Esophagus squamous epithelium (tissue), 5 donors: ENCODE measurements at regions not wholly inside any gene's neighbourhood (a gene's known extent, or its start where the extent isn't known, plus 50 kb on each side); places are given as distances from the start of the nearest gene placed in this dataset.

ENCODE experiments used
- DNase-seq: peaks from one replicate; lab custom pipeline; 2025; lab: John Stamatoyannopoulos, UW
- H3K27ac ChIP-seq, 4 donors: fragments of 200-600 bp; sonication (generic); one replicate each; pipeline ENCODE4 v1.5.1; 2016 to 2019; ENCODE audit warnings: mild to moderate bottlenecking in 1 of 4
- H3K27me3 ChIP-seq, 4 donors: fragments of 200-600 bp; sonication (generic); 1 replicate in 3 of 4; 2 replicates in 1 of 4; pipeline versions ENCODE4 v1.5.1 to v1.6.0; 2017 to 2021; ENCODE audit warnings: antibody characterized with exemption in 1 of 4
- H3K36me3 ChIP-seq, 3 donors: fragments of 200-600 bp; sonication (generic); one replicate each; pipeline ENCODE4 v1.5.1; 2016 to 2019
- H3K4me1 ChIP-seq, 3 donors: fragments of 200-600 bp; sonication (generic); one replicate each; pipeline ENCODE4 v1.5.1; 2017 to 2019
- H3K4me3 ChIP-seq, 4 donors: fragments of 200-600 bp; sonication (generic); 1 replicate in 3 of 4; 2 replicates in 1 of 4; pipeline ENCODE4 v1.5.1; 2016 to 2019; ENCODE audit warnings: mild to moderate bottlenecking in 2 of 4, moderate library complexity in 1 of 4
- H3K9me3 ChIP-seq, 3 donors: fragments of 200-600 bp; sonication (generic); one replicate each; pipeline ENCODE4 v1.5.1; 2016 to 2019
- POLR2A ChIP-seq, 4 donors: fragments of 450-650 bp; IDR thresholded peaks; one replicate each; pipeline ENCODE4 v1.6.1; 2017; ENCODE audit warnings: antibody characterized with exemption in 4 of 4, mild to moderate bottlenecking in 4 of 4, moderate library complexity in 3 of 4
- WGBS, 2 donors: methylation state at CpG; one replicate each; pipeline ENCODE4 v1.1.5; 2018; 5-methylcytosine and 5-hydroxymethylcytosine counted together
- intact Hi-C: fragments of 100-400 bp; cut with DNase I; formaldehyde crosslinking; loops from one replicate; pipeline ENCODE4 v1.15.0; 2022
- TF ChIP-seq, protein P1 (sequence below), 6 experiments: fragments of 450-650 bp in 4 of 6; fragments of 200-600 bp in 2 of 6; sonication (generic) in 2 of 6; IDR thresholded peaks; one replicate each; pipeline ENCODE4 v1.5.1; 2016 to 2019; ENCODE audit warnings: antibody characterized with exemption in 6 of 6, mild to moderate bottlenecking in 4 of 6, moderate library complexity in 4 of 6
- donor health status: DM: yes; HTN: yes; CAD: no.

DNA sequence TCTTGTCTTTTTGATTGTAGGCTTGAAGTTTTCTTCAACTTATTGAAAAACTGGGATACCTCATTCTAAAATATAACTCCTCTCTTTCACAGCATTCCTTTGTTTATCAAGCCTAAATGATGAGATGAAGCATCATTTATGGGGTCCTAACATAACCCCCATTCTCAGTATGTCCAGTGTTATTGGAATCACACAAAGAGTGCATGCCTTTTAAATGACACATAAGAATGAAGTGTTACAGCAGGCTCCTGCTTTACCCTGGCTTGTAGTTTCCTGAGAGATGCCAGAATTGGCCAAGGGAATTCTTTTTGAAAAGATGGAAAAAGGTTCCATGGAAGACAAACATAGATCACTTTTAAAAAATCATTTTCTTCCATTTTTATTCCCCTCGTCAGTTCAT lies 502.4 kb downstream of the BCKDHB start:
- intact Hi-C loops, result no loop called here
- no peak for DNase-seq
- 79 to 81% methylated on average over 1 of the region's 1 CpG for WGBS, 2 donors

DNA sequence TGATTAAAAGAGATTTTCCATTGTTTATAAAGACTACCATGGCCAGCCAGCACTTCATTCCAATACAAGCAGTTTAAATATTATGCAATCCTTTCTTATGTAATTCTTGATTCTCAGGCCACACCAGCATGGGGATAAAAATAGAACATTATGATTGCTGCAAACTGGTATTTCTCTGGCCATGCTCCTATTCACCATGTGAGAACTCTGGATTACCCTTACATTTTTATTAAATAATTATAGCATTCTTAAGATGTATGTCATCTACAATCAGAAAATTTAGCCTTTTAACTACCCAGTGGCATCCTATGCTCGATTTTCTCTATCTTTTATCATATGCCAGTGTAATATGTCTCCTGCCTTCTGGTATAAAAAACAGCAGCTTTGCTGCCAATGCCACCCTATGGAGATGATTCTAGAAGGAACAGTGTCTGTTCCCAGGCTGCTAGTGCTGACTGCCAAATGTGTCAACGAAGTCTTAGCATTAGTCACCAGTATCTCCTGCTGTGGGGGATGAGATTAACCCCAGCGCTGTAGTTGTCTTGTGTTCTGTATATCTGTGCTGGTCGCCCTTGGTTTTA lies 501.4 kb downstream of the BCKDHB start:
- WGBS, 2 donors, result 45 to 53% methylated on average over 4 of the region's 4 CpGs

More for the DNA sequence above, 502.4 kb downstream of the BCKDHB start:
- Histone ChIP-seq H3K4me3 (no peak overlapping the region), H3K9me3 (no peaks in the 10 kb centered on the region), H3K36me3 (no peaks in the 10 kb centered on the region), H3K4me1 (peaks cover 3 to 7% (median 6%) of the 10 kb centered on the region in 3 donors), H3K27me3 (no peaks in the 10 kb centered on the region), H3K27ac (no peak overlapping the region)
- TF ChIP-seq, protein P1, sequence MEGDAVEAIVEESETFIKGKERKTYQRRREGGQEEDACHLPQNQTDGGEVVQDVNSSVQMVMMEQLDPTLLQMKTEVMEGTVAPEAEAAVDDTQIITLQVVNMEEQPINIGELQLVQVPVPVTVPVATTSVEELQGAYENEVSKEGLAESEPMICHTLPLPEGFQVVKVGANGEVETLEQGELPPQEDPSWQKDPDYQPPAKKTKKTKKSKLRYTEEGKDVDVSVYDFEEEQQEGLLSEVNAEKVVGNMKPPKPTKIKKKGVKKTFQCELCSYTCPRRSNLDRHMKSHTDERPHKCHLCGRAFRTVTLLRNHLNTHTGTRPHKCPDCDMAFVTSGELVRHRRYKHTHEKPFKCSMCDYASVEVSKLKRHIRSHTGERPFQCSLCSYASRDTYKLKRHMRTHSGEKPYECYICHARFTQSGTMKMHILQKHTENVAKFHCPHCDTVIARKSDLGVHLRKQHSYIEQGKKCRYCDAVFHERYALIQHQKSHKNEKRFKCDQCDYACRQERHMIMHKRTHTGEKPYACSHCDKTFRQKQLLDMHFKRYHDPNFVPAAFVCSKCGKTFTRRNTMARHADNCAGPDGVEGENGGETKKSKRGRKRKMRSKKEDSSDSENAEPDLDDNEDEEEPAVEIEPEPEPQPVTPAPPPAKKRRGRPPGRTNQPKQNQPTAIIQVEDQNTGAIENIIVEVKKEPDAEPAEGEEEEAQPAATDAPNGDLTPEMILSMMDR (IDR thresholded peaks at IDR 0.05), result no peak
- no peak for TF ChIP-seq POLR2A (IDR thresholded peaks at IDR 0.05)

DNA sequence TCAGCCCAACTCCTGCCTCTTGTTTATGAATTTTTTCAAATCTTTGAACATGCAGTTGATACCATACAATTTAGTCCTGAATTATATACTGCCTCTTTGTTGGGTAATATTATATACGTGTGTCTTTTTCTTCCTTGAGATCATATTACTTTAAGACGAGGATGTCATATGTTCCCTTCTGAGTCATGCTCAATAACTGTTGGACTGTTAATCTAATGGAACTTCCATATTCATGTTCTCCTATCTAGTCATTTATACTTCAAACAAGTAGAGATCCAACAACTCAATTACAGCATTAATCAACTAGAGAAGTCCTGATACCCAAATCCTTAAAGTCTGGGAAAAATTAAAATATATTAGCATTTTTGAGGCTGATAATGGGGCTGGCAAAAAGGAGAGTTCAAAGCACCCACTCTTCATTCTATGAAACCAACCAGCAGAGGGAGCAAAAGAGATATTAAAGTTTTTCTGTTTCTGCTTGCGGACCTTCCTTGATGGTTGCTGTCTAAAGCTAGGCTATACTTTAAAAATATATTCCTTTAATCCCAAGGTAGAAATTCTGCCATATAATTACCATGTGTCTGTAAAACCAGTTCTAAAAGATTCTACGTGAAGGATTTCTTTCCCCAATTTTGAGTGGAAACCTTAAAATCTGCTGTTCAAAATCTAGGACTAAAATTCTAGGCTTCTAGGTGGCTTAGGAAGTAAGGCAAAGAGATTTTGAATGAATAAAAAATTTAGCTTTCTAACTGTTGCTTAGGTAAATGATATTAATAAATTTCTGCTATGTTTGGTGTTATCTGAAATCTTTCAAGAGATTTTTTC lies 498.9 kb downstream of the BCKDHB start:
- 17% methylated on average over 4 of the region's 4 CpGs for WGBS, 2 donors
- H3K36me3 ChIP-seq, result no peaks in the 10 kb centered on the region
- no peaks in the 10 kb centered on the region for H3K27me3 ChIP-seq
- TF ChIP-seq, protein P1 (IDR thresholded peaks at IDR 0.05), result peak; percentile 29 to 58 (median 46)
- no peak for TF ChIP-seq POLR2A (IDR thresholded peaks at IDR 0.05)
- H3K4me1 ChIP-seq, result peaks cover 3 to 7% (median 6%) of the 10 kb centered on the region in 3 donors
- no peaks in the 10 kb centered on the region for H3K9me3 ChIP-seq
- no peak overlapping the region for H3K4me3 ChIP-seq
- intact Hi-C loops, result no loop called here
- no peak for DNase-seq
- H3K27ac ChIP-seq, result no peak overlapping the region

More for the DNA sequence above, 501.4 kb downstream of the BCKDHB start:
- H3K36me3 ChIP-seq, result no peaks in the 10 kb centered on the region
- H3K9me3 ChIP-seq, result no peaks in the 10 kb centered on the region
- TF ChIP-seq, protein P1 (IDR thresholded peaks at IDR 0.05), result no peak
- no peak for TF ChIP-seq POLR2A (IDR thresholded peaks at IDR 0.05)
- H3K27me3 ChIP-seq, result no peaks in the 10 kb centered on the region
- intact Hi-C loops, result no loop called here
- H3K27ac ChIP-seq, result peak overlapping the region in 3 of 4 donors; percentile 36 to 65 (median 52)
- H3K4me3 ChIP-seq, result no peak overlapping the region
- H3K4me1 ChIP-seq, result peaks cover 3 to 7% (median 6%) of the 10 kb centered on the region in 3 donors
- DNase-seq, result no peak

DNA sequence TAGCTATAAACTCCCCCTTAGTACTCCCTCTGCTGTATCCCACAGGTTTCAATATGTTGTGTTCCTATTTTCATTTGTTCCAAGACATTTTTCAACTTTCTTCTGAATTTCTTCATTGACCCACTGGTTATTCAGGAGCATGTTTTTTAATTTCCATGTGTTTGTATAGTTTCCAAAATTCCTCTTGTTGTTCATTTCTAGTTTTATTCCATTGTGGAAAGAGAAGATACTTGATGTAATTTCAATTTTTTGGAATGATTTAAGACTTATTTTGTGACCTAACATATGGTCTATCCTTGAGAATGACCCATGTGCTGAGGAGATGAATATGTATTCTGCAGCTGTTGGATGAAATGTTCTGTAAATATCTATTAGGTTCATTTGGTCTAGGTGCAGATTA lies 497.2 kb downstream of the BCKDHB start:
- no peaks in the 10 kb centered on the region for H3K9me3 ChIP-seq
- no peaks in the 10 kb centered on the region for H3K36me3 ChIP-seq
- no peak for DNase-seq
- H3K4me3 ChIP-seq, result no peak overlapping the region
- H3K27me3 ChIP-seq, result no peaks in the 10 kb centered on the region
- TF ChIP-seq, protein P1 (IDR thresholded peaks at IDR 0.05), result no peak
- TF ChIP-seq POLR2A (IDR thresholded peaks at IDR 0.05), result no peak
- H3K4me1 ChIP-seq, result peaks cover 3 to 7% (median 6%) of the 10 kb centered on the region in 3 donors
- no peak overlapping the region for H3K27ac ChIP-seq
- intact Hi-C loops, result no loop called here

DNA sequence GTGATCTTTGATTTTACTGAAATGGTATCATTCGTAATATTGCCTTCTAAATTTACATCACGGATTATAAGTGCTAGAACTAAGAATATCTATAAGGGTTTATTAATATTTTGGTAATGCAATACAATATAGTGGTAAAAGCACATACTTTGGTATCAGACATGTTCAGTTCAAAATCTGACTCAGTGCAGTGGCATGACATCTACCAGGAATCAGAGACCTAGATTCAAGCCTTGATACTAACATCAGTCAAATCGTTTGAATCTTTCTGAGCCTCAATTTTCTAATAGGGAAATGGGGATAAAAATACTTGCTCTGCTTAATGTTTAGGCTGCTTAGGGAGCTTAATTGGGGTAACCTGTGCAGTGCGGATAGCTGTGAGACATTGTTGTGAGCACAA lies 488.0 kb downstream of the BCKDHB start:
- TF ChIP-seq, protein P1 (IDR thresholded peaks at IDR 0.05), result no peak
- no peaks in the 10 kb centered on the region for H3K9me3 ChIP-seq
- WGBS, 2 donors, result 92 to 94% methylated on average over 4 of the region's 4 CpGs
- DNase-seq, result no peak
- no peak overlapping the region for H3K4me3 ChIP-seq
- no peak overlapping the region for H3K27ac ChIP-seq
- no peaks in the 10 kb centered on the region for H3K4me1 ChIP-seq
- no peaks in the 10 kb centered on the region for H3K27me3 ChIP-seq
- intact Hi-C loops, result no loop called here
- H3K36me3 ChIP-seq, result no peaks in the 10 kb centered on the region
